Midbrain (tissue), 1 donor: ENCODE measurements at regions not wholly inside any gene's neighbourhood (a gene's known extent, or its start where the extent isn't known, plus 50 kb on each side); places are given as distances from the start of the nearest gene placed in this dataset.

Experiments
- DNase-seq: peaks from one replicate; lab custom pipeline; 2025; lab: John Stamatoyannopoulos, UW

GRCh38 chr7:10888861-10889260 is 84.8 kb upstream of the PHF14 start:
- no peak for DNase-seq

DNA sequence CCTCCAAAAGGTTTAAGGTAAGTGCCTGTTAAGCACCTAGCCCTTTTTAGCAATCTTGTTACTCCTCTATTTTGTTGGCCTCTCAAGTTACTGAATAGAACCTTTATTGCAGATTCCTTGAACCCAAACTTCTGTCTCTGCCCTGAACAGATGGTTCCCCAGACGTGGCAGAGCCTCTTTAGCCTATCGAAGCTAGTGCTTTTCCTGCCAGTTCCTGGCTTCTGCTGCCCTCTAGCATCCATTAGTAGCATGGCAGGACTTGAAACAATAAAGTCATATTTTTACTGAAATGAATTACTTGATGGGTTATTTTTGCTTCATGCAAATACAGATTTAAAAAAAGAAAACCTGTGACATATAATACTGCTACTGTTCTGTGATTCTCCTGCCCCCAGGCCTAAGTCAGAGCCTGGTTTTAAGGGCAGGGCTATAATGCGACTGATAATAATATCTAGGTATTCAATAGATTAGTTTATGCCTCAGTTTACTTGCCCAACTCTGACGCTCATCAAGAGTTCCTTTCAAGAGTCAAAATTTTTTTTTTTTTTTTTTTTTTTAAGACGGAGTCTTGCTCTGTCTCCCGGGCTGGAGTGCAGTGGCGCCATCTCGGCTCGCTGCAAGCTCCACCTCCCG is 84.3 kb upstream of the PHF14 start:
- peak; percentile 49 for DNase-seq

DNA sequence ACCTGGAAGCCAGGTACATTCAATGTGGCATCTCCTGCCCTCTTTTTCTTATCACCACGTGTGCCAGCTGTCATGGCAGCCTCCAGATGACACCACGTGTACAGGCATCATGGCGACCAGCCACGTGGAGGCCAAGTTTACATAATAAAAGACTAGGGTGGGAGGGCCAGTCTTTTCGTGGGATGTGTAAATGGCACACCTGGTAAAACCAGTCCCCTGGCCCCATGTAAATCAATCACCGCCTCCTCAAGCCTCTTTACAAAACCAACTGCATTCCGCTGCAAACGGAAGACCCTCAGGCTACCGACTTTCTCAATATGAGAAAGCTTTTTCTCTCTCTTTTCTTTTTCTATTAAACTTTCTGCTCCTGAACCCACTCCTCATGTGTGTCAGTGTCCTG is 65.1 kb upstream of the PHF14 start:
- DNase-seq: no peak

DNA sequence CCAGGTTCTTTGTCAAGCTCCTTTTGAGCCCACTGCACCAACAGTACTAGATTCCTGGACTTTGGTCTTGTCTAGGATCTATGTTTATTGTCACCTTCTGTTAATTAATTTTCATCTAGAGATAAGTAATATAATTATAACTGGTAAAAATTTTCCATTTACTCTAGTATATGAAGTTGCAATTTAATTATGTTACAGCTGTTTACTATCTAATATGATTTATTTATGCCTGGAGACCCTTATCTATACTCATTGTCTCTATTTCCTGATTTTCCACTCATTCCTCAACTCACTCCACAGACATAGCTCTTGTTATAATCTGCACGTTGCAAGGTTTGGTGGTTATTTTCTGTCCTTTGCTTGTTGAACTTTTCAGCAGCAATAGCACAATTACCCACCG is 63.2 kb upstream of the PHF14 start:
- DNase-seq: no peak

DNA sequence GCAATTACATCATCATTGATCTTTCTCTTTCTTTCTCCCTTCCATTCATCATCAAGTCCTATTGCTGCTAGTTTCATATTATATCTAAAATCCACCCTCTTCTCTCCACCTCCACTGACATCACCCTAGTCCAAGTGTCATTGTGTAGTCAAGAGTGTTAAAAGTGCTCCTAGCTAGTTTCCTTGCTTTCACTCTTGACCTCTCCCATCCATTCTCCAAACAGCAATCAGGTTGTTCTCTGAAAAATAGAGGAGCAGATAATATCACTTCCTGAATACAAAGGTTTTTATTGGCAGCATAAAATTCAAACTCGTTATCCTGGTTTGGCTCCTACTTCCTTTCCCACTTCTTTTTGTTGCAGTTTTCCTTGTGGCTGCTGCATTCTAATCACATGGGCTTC is 61.6 kb upstream of the PHF14 start:
- no peak for DNase-seq

DNA sequence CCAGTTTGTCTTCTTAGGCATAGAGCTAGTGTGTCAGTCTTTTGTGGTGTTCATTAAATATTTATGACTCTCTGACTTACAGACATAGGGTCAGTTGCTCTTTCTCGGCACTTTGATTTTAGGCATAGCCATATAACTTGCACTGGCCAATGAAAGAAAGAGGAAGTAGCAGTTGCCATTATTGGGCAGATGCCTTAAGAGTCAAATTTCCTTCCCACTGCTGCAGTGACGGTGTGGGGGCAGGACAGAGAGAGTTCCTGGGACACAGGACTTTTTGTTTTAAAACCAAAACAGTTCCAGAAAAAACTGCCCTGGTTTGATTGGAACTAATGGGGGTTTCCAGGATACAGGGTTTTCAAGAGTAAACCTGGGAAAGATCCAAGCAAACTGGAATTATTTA is 60.2 kb upstream of the PHF14 start:
- DNase-seq: peak; percentile 3

GRCh38 chr7:10918093-10918590 is 55.5 kb upstream of the PHF14 start:
- DNase-seq: no peak

DNA sequence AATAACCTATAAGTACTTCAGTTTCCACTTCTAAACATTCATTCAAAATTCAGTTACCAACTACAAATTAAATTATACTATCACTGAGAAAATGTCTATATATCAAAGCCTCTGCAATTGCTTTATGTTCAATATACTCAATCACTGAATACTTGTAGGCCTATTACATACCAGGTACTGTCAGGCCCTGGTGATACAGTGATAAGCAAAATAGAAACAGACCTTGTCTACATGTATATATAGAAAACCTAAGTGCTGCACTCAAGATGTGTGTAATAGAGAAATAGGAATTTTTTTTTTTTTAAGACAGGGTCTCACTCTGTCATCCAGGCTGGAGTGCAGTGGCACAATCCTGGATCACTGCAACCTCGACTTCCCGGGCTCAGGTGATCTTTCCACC is 53.7 kb upstream of the PHF14 start:
- no peak for DNase-seq
